WTC11 (cell line): ENCODE measurements at regions not wholly inside any gene's neighbourhood (a gene's known extent, or its start where the extent isn't known, plus 50 kb on each side); places are given as distances from the start of the nearest gene placed in this dataset.

ENCODE experiments used
- GABPB1 ChIP-seq: sonication (generic); formaldehyde crosslinking; IDR thresholded peaks from 2 replicates; pipeline ENCODE4 v1.8.1; 2023; ENCODE audit warnings: mild to moderate bottlenecking, missing genetic modification reagents
- GTF2I ChIP-seq: fragments of 250-450 bp; sonication (Bioruptor Pico); conservative IDR thresholded peaks from 2 replicates; pipeline ENCODE4 v1.4.0; 2021; ENCODE audit warnings: mild to moderate bottlenecking
- IRF2 ChIP-seq: sonication (generic); formaldehyde crosslinking; IDR thresholded peaks from 2 replicates; pipeline ENCODE4 v1.8.0; 2022; ENCODE audit warnings: low read depth, missing genetic modification reagents, borderline replicate concordance
- NFYB ChIP-seq: sonication (generic); formaldehyde crosslinking; conservative IDR thresholded peaks from 2 replicates; pipeline ENCODE4 v1.8.0; 2022; ENCODE audit warnings: low read depth, missing genetic modification reagents
- NR1H2 ChIP-seq: sonication (generic); formaldehyde crosslinking; IDR thresholded peaks from 2 replicates; pipeline ENCODE4 v1.9.0; 2021; ENCODE audit warnings: mild to moderate bottlenecking, moderate library complexity, missing genetic modification reagents
- NR2C2 ChIP-seq: sonication (generic); formaldehyde crosslinking; IDR thresholded peaks from 2 replicates; pipeline ENCODE4 v1.8.0; 2022; ENCODE audit warnings: mild to moderate bottlenecking, missing genetic modification reagents
- TEAD1 ChIP-seq: sonication (generic); formaldehyde crosslinking; IDR thresholded peaks from 2 replicates; pipeline ENCODE4 v1.8.0; 2022; ENCODE audit warnings: mild to moderate bottlenecking, missing genetic modification reagents
- ZNF416 ChIP-seq: fragments of 250-450 bp; sonication (Bioruptor Pico); IDR thresholded peaks from 2 replicates; pipeline ENCODE4 v1.9.0; 2021; ENCODE audit warnings: mild to moderate bottlenecking, inconsistent platforms
- TF ChIP-seq, protein P1 (sequence below): fragments of 200-600 bp; IDR thresholded peaks from 2 replicates; pipeline ENCODE4 v1.8.0; 2022; ENCODE audit warnings: antibody characterized with exemption
- TF ChIP-seq, protein P2 (sequence below): fragments of 250-450 bp; sonication (Bioruptor Pico); IDR thresholded peaks from 2 replicates; pipeline ENCODE4 v1.9.0; 2021; ENCODE audit warnings: mild to moderate bottlenecking
- TF ChIP-seq, protein P3 (sequence below): sonication (generic); formaldehyde crosslinking; IDR thresholded peaks from 2 replicates; pipeline ENCODE4 v1.8.1; 2023; ENCODE audit warnings: mild to moderate bottlenecking, missing genetic modification reagents

DNA sequence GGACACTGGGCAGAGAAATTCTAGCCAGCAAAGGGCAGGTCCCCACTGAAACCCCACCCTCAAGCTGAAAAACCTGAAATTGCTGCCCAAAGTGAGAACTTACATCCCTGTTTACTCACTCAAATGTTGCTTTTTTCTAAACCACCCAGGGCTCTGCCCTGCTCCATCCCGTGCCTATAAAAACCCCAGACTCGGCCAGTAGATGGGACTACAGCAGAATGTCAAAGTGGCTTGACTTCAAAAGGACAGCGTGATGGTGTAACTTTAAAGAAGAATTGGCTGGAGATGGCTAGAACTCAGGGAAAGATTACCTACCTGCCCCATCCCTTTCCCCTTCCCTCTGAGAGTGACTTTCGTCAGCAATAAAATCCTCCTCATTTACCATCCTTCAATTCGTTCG, 246.9 kb downstream of the PYDC2 start:
- TF ChIP-seq NFYB (CRISPR knock-in tag) (no peak), ZNF416 (no peak), TEAD1 (CRISPR knock-in tag) (no peak), IRF2 (no peak), GTF2I (CRISPR knock-in tag) (no peak), NR1H2 (CRISPR knock-in tag) (no peak), GABPB1 (CRISPR knock-in tag) (no peak), NR2C2 (CRISPR knock-in tag) (no peak)
- TF ChIP-seq, protein P1, sequence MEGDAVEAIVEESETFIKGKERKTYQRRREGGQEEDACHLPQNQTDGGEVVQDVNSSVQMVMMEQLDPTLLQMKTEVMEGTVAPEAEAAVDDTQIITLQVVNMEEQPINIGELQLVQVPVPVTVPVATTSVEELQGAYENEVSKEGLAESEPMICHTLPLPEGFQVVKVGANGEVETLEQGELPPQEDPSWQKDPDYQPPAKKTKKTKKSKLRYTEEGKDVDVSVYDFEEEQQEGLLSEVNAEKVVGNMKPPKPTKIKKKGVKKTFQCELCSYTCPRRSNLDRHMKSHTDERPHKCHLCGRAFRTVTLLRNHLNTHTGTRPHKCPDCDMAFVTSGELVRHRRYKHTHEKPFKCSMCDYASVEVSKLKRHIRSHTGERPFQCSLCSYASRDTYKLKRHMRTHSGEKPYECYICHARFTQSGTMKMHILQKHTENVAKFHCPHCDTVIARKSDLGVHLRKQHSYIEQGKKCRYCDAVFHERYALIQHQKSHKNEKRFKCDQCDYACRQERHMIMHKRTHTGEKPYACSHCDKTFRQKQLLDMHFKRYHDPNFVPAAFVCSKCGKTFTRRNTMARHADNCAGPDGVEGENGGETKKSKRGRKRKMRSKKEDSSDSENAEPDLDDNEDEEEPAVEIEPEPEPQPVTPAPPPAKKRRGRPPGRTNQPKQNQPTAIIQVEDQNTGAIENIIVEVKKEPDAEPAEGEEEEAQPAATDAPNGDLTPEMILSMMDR = no peak
- TF ChIP-seq, protein P2, sequence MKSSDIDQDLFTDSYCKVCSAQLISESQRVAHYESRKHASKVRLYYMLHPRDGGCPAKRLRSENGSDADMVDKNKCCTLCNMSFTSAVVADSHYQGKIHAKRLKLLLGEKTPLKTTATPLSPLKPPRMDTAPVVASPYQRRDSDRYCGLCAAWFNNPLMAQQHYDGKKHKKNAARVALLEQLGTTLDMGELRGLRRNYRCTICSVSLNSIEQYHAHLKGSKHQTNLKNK (CRISPR knock-in tag) = no peak
- TF ChIP-seq, protein P3, sequence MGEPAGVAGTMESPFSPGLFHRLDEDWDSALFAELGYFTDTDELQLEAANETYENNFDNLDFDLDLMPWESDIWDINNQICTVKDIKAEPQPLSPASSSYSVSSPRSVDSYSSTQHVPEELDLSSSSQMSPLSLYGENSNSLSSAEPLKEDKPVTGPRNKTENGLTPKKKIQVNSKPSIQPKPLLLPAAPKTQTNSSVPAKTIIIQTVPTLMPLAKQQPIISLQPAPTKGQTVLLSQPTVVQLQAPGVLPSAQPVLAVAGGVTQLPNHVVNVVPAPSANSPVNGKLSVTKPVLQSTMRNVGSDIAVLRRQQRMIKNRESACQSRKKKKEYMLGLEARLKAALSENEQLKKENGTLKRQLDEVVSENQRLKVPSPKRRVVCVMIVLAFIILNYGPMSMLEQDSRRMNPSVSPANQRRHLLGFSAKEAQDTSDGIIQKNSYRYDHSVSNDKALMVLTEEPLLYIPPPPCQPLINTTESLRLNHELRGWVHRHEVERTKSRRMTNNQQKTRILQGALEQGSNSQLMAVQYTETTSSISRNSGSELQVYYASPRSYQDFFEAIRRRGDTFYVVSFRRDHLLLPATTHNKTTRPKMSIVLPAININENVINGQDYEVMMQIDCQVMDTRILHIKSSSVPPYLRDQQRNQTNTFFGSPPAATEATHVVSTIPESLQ (CRISPR knock-in tag) = no peak
